NT2/D1 (cell line): ENCODE measurements at regions not wholly inside any gene's neighbourhood (a gene's known extent, or its start where the extent isn't known, plus 50 kb on each side); places are given as distances from the start of the nearest gene placed in this dataset.

Source experiments
- SUZ12 ChIP-seq: IDR thresholded peaks from 2 replicates; pipeline ENCODE4 v1.6.1; 2011; ENCODE audit not compliant: insufficient read length, insufficient read depth; ENCODE audit errors: extremely low read depth
- YY1 ChIP-seq: IDR thresholded peaks from 2 replicates; pipeline ENCODE4 v1.6.1; 2011; ENCODE audit not compliant: insufficient read length, insufficient read depth
- ZNF274 ChIP-seq: IDR thresholded peaks from 2 replicates; pipeline ENCODE4 v1.6.1; 2011; ENCODE audit warnings: mild to moderate bottlenecking, low read depth, low read length

DNA sequence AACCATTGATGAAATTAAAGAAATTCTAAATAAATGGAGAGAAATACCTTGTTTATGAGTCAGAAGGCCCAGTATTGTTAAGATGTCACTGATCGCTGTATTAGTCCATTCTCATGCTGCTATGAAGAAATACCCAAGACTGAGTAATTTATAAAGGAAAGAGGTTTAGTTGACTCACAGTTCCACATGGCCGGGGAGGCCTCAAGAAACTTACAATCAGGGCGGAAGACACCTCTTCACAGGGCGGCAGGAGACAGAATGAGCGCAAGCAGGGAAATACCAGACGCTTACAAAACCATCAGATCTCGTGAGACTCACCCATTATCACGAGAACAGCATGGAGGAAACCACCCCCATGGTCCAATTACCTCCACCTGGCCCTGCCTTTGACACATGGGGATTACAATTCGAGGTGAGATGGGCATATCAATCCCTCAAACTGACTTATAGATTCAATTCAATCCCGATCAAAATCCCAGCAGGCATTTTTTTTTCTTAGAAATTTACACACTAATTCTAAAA, 157.2 kb downstream of the ENGASE start:
- TF ChIP-seq YY1 (no peak), ZNF274 (no peak), SUZ12 (no peak)
